Stimulated activated CD4-positive, alpha-beta T cell treated with anti-CD3 and anti-CD28 coated beads, Interleukin-15, amount 100 ng/mL, for 1 hour (primary cell): ENCODE measurements at regions not wholly inside any gene's neighbourhood (a gene's known extent, or its start where the extent isn't known, plus 50 kb on each side); places are given as distances from the start of the nearest gene placed in this dataset.
"Not testable (repeated sequence)": the region's sequence is repeated elsewhere in the genome, so short reads cannot be mapped to it uniquely, and the experiment has no call there.

ENCODE experiments used
- DNase-seq, 2 donors: peaks; one replicate each; pipeline ENCODE4 v3.0.0-alpha.2; 2020; ENCODE audit warnings: low read depth in 1 of 2, low spot score in 1 of 2

DNA sequence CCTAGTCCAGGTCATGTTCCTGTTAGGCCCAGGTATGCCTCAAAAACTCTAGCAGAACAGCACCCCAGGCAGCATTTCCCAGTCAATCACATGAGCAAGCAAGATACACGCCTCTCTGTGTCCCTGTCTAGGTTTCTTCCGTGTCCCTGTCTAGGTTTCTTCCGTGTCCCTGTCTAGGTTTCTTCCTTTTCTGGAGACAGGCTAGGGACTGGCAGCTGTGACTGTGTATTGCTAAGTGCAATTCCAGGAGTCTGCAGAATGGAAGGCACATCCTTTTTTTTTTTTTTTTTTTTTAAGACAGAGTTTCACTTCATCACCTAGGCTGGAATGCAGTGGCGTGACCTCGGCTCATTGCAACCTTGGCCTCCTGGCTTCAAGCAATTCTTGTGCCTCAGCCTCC lies 77.6 kb downstream of the SETD4 start:
- DNase-seq, result no peak

DNA sequence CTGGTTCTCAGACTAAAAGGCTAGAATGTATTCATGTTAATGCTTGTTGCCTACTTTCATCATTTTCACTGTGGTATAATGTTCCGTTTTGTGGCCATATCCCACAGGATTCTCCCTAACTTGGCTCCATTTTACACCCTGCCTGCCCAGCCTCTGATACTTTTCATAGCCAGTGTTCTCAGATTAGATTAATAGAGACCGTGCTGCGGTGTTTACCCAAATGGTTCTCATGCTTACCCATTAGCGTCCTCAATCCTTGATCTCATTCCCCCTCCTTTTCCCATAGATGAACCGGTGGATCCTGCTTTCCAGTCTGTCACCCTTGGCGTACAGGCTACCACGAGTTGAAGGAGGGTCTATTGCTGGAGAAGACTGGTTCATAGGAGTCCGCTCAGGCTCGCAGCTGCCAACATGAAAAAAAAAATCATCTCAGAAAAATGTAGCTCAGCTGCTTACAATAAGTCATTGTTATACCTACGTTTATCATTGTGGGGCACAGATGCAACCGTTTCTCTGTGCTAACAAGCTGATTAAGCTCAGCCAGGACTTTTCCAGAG lies 78.7 kb downstream of the SETD4 start:
- DNase-seq, result no peak

DNA sequence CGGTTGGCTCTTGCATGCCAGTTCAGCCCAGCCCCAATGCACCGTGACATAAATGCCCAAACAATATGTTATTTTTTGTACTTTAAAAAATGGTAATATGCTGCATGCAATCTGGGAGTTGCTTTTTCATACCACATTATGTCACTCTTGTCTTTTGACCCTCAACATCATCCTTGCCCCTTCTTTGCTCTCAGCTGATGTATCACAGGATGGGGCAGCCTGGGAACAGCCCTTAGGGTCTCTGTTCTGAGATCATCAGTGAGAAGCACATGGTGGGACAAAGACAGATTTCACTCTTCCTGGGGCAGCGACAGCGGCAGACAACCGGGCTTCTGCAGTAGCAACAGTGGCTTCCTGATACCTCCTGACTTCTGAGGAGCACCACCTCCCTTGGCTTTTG lies 79.5 kb downstream of the SETD4 start:
- DNase-seq, result no peak

DNA sequence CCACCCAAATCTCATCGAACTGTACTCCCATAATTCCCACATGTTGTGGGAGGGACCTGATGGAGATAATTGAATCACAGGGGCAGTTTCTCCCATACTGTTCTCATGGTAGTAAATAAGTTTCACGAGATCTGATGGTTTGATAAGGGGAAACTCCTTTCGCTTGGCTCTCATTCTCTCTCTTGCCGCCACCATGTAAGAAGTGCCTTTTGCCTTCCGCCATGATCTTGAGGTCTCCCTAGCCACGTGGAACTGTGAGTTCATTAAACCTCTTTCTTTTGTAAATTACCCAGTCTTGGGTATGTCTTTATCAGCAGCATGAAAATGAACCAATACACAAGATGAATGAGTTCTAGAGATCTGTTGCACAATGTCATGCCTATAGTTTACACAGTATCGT lies 82.5 kb downstream of the SETD4 start:
- DNase-seq, result not testable (repeated sequence)

DNA sequence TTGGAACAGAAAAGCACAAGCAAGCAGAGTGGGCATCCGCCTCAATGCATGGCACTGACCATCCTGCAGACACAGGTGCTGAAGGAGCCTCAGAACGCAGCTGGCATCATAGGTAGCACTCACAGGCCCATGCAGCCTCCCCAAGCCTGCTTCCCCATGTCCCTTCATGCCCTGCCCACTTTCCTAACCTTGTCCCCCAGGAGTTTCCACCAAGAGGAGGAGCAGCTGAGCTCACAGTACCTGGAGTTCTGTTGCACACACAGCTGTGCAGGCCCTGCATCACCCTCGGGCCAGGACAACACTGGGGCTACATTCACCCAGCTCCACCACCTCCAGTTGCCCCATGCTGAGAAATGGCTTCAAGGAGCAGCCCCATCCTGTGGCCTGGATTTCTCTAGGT lies 83.4 kb downstream of the SETD4 start:
- no peak for DNase-seq

DNA sequence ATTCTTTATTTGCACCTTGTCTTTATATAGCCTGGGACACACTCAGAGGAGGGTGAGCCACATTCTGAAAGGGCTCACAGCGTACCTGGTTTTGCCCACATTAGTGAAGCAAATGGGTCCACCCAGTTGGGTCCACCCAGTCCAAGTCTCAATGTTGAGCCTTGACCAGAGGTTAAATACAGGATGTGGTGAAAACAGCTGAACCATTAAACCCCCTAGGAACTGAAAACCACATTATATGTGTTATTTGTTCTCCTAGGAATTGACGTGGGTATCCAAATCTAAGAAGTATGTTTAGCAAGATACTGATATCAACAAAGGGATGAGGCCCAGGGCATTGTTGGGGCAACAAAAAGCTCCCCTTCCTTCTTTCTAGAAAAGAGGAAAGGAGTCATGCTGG lies 83.8 kb downstream of the SETD4 start:
- no peak for DNase-seq

DNA sequence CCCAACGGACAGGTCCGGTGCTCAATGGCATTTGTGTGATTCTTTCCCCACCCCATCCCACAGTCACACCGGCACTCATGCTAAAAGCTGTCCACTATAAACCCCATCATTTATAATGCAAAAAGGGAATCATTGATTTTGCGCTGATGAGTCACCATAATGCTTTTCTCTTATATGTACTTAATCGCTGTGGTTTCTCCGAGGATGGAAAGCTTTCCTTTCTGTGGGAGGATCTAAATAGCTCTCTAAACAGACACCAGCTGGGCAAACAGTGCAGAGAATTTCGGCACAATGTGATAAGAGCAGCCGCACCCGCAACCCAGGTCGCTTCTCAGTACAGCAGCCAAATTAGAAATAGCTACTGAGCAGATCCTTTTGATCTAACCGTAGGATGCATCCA lies 85.6 kb downstream of the SETD4 start:
- no peak for DNase-seq

DNA sequence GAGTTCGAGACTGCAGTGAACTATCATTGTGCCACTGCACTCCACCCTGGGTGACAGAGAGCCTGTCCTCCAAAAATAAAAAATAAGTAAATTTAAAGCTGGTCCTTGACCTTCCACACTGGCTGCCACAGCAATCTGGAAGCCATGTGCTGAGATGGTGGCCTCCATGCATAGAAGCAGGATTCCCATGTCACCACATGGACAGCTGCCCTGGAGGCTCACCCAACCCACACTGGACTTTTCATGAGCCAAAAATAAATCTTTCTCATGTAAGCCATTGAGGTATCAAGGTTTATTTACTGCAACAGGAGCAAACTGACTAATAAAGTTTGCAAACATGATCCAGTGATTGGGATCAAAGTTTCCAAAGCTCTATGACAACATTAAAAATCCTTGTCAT lies 88.5 kb downstream of the SETD4 start:
- no peak for DNase-seq

DNA sequence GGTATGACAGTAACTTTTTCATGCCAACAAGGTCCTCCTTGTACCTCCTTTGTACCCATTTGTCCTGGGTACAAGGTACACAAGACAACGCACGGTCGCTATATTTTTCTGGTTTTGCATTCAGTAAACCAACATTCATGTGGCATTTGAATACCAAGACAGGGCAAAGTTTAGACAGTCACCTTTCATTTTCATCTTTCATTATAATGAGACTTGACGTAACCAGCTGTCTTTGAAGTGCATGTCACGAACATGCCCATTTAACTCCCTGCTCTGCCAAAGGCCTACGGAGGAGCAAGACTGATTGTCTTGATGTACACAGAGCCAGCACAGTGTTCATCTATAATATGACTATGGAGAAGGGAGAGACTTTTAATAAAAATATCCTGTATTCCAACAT lies 91.0 kb downstream of the SETD4 start:
- no peak for DNase-seq

DNA sequence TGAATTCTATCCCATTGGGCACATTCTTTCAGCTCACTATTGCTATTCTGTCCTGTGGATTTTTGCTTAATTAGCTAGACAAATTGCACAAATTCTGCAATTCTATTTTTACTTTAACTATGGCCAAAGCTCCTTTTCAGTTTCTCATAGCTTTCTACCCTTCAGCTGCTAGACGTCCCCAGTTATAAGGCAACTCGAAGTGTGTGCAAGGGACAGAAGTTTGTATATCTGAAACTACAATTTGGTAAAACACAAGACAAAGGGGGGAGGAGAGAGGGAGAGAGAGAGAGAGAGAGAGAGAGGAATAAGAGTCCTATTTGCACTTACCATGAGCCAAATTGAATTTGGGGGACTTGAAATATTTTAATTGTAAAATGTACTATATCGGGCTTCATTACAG lies 91.8 kb downstream of the SETD4 start:
- DNase-seq, result no peak

DNA sequence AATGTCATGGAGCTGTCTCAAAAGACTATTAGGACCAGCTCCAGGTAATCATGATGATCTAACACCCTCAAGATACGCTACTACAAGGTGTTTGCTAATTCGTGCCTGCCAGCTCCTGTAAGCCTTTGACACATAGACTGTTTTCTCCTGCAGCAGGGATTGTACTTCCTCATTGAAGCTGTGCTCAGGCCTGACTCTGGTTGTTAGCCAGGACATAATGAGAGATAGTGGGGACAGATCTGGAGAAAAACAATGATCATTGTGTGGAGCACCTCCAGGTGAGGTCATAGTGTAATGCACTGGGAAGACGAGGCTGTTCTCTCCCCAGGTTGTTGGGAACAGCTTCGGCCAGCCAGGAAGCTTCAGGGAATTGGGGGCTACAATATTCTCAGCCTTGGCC lies 94.6 kb downstream of the SETD4 start:
- no peak for DNase-seq

DNA sequence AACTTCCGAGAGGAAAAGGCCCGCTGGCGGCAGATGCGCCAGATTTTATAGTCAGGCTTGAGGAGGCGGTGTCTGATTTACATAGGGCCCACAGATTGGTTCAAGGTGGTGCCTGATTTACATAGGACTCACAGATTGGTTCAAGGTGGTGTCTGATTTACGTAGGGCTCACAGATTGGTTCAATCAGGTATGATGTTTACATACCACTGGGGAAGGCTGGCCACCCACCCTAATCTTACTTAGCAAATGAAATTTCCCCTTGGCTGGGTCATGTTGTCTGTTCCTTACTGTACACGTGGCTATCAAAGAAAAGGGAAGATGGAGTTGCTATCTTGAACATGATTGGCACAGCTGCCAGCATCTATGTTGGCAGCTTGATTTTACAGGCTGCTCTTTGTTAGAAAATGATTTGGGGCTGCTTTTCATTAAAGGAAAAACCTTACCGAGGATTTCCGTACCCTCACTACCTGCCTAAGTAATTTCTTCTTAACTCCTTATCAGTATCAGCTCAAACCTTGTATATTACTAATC lies 96.3 kb downstream of the SETD4 start:
- DNase-seq, result no peak

DNA sequence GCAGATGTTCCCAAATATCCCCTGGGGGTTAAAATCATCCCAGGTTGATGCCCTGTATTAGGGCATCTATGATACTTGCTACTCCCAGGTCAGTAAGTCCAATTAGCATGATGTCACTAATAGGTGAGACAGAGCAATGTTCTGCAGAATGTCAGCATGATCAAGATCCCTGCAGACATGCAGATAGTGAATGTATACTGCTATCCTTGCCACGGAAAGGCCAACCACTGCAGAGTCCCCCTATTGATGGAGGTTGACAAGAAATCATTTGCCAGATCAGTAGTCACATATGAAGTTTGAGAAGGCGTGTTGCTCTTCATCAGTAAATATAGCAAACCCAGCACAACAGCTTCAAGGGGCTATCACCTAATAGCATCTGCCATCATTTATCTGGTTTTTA lies 97.4 kb downstream of the SETD4 start:
- no peak for DNase-seq

DNA sequence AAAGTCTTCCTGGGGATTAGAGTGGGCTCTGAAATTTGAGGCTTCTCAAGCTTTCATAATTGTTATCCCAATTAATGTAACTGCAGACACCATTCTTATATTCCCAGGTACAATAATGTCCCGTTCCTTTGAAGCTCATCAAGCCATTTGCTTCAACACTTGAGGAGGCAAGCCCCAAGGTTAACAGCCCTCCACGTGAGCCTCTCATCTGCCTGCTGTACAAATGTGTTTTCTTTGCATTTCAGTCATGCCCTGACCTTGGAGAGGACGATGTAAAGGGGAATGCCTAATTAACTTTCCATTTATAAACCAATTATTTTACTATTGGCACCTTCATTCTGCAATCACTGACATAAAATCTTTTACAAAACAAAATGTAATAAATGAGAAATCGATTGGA lies 106.3 kb downstream of the SETD4 start:
- no peak for DNase-seq

DNA sequence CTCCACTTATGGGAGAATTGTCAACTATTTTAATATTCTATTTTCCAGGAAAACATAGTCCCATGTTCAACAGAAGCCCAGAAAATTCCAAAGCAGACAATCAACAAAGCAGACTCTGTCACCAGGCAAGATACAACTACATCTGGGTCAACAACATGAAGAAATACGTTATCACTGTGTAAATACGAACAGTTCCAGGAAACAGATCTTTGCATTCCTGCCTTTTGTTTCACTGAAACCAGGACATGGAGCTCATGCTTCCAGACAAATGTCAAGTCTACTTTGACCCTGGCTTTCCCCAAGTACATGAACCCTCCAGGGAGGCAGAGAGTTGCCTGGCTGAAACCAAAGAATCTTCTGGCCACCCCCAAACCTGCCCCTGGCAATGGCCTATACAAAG lies 106.7 kb downstream of the SETD4 start:
- no peak for DNase-seq

DNA sequence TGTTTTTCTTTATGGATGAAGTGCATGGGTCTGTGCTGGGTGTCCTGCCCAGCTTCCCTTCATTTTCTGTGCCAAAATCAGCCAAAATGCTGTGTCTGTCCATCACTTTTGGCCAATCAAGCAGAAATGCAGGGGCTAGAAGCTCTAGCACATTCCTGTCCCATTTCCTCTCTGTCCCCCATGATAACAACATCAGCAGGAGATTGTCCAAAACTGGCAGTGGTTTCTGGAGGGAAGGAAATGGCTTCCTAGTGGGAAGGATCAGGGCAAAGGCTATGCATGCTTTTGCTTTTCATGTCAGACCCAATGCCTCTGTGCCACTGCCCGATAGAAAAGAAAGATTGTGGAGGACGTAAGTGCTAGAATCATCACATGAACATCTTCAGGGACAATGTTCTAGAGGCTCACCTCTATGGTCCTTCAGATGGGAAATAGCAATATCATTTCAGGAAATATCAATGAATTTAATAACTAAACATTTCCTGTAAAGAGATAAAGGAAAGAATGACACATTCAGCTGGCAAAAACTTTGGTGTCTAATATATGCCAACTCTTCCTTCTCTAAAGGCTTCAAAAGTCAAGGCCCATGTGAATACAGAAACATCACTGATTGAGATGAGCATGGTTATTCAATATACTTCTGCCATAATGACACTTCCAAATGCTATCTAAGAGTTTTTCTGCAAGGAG lies 107.5 kb downstream of the SETD4 start:
- no peak for DNase-seq

DNA sequence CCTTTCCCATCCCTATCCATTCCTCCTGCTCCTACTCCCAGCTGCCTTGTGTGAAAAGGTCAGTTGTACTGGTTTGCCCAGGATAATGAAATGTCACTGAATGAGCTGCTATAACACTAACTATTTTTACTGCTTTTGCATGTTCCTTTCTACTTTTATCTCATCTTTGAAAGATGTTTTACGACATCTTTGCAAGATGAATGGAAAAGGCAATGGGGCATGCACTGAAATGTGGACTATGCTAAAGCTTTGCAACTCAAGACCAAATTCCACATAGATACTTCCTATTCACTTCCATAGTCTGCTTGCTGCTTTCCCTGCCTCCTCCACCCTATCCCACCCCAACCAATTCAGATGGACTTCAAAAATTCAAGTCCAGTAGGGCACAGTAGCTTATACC lies 111.3 kb downstream of the SETD4 start:
- DNase-seq, result no peak

DNA sequence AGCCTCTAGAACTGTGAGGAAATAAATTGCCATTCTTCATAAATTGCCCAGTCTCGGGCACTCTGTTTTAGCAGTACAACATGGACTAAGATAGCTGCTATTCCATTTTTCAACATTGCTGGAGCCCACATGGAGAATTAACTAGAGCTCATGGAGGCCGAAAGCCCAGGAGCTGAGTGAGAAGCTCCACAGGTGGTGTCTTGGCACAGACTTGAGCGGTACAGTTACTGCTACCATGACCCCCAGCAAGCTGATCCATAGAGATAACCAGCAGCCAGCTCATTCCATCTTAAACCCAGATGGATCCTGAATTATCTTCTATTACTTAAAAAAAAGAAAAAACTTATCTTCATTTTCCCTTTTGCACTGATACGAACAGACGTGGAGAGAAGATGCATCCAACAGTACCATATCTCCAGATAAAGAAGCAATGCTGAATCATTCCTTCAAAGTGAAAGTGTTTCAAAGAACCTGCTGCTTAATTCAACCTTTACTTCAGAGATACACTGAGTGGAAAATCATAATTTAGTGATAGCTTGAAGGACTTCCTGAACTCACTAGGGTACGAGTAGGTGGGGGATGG lies 115.1 kb downstream of the SETD4 start:
- DNase-seq, result no peak

DNA sequence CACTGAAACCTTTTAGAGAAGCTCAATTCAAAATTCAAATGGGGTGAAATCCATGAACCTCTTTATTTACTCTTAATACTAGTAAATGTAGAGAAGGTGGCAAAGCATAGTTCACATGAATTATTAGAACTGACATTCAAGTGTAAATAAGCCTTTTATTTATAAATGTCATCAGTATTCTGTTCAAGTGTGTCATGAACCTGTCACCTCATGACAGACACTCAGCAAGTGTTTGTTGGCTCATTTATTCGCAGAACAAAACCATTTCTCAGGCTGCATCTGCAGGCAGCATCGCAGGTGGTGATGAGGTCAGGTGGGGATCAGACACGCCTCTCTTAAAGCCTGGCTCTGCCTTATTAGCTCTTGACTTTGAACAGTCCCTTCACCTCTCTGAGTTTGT lies 116.6 kb downstream of the SETD4 start:
- DNase-seq, result no peak

DNA sequence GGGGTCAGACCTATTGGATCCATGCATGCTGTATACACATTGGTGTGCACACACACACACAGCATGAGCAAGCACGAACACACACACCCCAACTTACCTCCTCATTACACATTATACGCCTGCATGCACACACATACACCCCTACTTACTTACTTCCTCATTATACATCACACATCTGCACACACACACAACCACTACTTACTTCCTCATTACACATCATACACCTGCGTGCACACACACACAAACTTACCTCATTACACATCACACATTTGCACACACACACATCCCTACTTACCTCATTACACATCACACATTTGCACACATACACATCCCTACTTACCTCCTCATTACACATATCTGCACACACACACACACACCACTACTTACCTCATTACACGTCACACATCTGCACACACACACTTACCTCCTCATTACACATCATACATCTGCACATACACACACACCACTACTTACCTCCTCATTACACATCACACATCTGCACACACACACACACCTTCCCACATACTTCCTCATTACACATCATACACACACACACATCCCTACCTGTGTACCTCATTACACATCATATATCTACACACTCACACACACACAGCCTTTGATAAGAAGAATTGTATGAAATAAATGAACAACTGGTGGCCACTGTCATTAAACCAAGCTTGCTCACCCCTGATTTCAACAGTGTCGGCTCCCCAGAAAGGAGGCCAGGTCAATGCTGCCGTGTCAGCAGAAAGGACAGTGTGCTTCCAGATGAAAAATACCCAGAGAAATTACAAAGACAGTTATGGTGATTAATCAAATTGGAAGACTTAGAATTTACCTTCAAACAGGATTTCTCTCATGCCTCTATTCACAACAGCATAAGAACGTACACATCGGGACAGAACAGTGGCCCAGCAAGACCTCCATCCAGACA lies 117.8 kb downstream of the SETD4 start:
- no peak for DNase-seq

DNA sequence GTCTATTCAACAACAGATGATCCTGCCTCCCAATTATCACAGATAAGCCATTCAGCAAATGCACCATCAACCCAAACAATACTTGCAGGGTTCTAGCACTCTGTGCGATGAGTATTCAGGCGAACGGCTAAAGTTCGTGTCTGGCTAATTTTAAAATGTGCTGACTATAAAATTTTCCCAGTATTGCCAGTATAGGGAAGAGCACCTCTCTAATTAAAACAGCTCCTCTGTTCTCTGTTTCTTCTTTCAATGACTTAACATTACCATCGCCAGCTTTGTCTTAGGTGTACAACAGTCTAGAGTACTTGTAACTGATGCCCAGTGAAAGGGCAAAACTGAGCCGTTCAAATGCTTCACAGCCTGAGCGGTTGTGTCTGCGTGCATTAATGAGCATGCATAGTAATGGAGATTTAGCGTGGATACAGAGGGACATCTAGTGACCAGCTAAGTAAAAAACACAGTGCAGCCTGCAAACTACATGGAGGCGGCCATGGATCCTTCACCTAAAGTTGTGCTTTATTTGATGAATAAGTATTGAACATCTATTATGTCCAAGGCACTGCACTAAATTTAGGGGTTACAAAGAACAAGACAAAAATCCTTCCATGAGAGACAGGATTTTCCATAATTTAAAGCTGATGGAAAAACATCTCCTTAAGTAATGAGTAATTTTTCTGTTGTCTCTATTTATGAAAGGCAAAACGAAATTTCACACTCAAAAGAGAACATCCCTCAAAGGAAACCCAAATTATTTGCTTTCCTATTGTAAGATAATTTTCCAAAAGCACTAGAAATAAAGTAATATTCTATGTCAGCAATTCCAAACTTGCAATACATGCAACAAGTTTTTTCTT lies 120.0 kb downstream of the SETD4 start:
- DNase-seq, result no peak
